GM12874 (cell line): ENCODE measurements at regions not wholly inside any gene's neighbourhood (a gene's known extent, or its start where the extent isn't known, plus 50 kb on each side); places are given as distances from the start of the nearest gene placed in this dataset.

Experiments used
- TF ChIP-seq, protein P1 (sequence below): IDR thresholded peaks from 2 replicates; pipeline ENCODE4 v1.5.1; 2011; ENCODE audit warnings: low read depth, mild to moderate bottlenecking, control low read depth, low read length, moderate library complexity; ENCODE audit not compliant: insufficient read depth

DNA sequence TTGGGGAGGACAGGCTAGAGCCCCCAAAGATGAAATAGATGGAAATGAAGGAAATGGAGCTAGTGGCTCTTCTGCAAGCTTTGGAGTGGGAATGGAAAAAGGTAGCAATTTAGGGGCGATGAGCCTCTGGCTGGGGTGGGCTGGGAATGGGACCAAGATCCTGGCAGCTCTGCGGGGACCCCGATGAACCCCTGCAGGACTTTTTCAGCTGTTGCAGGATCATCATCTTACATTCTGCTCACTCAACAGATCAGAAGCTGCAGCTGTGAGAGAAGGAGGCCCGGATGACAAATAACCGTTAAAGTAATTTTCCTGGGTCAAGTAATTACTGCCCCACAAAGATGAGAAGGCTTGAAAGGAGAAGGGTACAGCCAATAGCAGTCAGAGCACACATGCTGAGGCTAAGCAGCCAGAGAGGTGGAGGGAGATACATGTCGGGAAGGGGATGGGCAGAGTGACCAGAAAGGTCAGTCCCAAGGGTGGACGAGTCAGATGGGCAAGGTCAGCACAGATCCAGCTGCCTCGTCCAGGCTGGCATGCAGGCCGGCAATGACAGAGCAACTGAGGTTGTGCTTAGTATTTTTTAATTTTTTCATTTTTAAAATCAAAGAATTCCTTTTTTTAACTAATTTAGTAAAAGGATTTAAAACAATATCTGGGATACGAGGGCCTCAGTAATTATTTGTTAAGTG is 245.0 kb upstream of the RAB6C start:
- TF ChIP-seq, protein P1, sequence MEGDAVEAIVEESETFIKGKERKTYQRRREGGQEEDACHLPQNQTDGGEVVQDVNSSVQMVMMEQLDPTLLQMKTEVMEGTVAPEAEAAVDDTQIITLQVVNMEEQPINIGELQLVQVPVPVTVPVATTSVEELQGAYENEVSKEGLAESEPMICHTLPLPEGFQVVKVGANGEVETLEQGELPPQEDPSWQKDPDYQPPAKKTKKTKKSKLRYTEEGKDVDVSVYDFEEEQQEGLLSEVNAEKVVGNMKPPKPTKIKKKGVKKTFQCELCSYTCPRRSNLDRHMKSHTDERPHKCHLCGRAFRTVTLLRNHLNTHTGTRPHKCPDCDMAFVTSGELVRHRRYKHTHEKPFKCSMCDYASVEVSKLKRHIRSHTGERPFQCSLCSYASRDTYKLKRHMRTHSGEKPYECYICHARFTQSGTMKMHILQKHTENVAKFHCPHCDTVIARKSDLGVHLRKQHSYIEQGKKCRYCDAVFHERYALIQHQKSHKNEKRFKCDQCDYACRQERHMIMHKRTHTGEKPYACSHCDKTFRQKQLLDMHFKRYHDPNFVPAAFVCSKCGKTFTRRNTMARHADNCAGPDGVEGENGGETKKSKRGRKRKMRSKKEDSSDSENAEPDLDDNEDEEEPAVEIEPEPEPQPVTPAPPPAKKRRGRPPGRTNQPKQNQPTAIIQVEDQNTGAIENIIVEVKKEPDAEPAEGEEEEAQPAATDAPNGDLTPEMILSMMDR, result no peak

DNA sequence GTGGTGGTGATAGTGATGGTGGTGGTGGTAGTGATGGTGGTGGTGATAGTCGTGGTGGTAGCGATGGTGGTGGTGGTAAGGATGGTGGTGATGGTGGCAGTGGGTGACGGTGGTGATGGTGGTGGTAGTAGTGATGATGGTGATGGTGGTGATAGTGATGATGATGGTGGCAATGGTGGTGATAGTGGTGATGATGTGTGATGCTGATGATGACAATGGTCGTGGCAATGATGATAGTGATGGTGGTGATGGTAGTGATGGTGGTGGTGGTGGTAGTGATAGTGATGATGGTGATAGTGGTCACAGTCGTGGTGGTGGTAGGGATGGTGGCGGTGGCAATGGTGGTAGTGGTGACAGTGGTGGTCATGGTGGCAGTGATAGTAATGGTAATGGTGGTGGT is 243.9 kb upstream of the RAB6C start:
- TF ChIP-seq, protein P1, result no peak

DNA sequence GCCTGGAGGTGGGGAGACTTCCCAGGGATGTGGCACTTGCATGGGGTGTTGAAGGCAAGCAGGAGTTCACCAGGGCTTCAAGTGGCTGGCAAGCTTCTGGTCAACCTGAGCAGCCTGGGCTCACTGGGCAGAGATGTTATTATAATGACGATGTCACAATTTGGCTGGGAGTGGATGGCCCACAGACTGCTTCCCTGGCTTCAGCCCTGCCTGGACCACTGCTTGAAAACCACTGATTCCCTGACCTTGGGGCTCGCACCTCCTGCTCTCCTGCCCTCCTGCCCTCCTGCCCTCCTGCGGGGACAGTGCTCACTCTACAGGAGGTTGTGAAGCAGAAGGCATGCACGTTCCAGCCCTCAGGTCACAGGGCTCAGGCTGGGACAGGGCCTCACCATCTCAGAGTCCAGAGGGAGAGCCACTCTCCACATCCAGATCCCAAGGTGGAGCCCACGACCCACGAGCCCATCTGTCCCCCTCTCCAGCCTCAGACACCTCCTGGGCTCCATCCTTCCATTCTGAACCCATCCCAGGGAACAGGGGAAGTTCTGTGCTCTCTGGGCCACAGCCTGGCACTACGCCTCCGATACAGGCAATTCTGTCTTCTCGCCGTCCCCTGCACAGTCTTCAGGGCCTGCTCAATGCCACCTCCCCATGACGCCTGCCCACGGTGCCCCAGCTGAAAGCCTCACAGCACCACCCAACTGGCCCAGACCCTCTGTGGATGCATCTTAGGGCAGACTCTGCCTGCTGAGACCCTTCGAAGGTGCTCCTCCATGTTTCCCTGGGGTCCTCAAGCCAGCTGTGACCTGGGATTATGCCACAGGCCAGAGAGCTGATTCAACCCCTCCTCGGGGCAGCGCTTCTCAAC is 241.6 kb upstream of the RAB6C start:
- TF ChIP-seq, protein P1, result no peak

DNA sequence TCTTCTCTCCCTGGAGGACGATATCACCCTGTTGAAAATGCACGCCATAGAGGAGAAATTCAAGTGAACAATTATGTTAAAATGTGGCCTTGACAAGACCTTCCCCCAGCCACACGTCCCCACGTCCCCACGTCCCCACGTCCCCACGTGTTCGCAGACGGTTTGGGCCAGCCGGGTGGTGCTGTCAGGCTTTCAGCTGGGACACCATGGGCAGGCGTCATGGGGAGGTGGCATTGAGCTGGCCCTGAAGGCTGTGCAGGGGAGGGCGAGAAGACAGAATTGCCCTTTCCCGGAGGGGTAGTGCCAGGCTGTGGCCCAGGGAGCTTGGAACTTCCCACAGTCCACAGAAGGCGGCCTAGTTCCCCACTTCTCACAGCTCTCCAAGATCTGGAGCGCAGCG is 240.7 kb upstream of the RAB6C start:
- TF ChIP-seq, protein P1, result no peak

DNA sequence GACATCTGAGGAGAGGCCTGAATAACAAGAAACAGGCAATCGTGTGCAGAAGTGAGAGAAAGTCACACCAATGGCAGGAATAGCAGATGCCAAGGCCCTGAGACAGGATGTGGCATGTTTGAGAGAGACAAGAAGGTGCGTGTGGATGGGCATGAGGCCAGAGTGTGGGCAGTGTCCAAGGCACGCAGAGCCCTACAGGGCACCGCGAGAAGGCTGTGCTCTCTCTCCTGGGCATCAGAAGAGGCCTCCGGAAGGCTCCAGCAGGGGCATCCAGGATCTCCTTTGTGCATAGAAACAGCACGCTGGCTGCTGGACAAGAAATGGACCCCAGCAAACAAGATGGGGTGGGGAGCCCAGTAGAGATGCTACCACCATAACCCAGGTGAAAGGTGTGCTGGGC is 239.0 kb upstream of the RAB6C start:
- TF ChIP-seq, protein P1, result no peak

DNA sequence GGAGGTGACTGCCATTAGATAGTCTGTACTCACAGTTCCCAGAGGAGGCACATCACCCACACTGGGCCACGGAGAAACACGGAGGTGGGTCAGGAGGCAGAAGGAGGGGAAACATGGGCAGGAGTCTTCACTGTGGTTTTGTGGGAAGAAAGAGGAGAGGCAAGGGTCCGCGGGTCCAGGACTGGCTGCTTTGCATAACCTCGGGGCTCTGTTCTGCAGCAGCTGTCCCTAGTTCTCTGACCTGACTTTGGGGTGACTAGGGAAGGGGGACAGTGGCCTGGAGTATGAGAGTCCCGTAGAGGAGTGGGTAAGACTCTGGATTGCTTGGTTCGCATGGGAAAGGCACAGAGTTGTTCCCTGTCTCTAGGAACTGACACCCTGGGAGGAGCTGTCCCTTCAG is 238.3 kb upstream of the RAB6C start:
- TF ChIP-seq, protein P1, result no peak

DNA sequence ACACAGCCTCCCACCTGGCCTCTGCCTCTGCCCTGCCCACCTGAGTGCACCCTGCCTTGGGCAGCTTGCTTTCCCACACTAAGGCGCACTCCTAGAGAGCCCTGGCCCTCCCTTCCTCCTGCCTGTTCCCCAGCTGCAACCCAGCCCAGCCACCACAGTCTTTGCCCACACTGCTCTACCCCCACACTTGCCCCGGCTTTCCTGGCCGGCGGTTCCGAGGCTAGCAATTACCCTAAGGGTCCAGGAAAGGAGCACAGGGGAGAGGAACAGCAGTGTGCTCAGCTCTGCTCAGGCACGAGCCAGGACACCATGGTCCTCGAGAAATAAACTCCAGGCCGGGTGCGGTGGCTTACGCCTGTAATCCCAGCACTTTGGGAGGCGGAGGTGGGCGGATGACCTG is 237.8 kb upstream of the RAB6C start:
- TF ChIP-seq, protein P1, result no peak
